Hematopoietic multipotent progenitor cell treated with erythropoietin and hydrocortisone succinate and interleukin-3 and kit ligand, for 4 days (in vitro differentiated cells): ENCODE measurements at regions not wholly inside any gene's neighbourhood (a gene's known extent, or its start where the extent isn't known, plus 50 kb on each side); places are given as distances from the start of the nearest gene placed in this dataset.

Experiments
- DNase-seq: peaks from one replicate; pipeline ENCODE4 v3.0.0-alpha.2; 2015

DNA sequence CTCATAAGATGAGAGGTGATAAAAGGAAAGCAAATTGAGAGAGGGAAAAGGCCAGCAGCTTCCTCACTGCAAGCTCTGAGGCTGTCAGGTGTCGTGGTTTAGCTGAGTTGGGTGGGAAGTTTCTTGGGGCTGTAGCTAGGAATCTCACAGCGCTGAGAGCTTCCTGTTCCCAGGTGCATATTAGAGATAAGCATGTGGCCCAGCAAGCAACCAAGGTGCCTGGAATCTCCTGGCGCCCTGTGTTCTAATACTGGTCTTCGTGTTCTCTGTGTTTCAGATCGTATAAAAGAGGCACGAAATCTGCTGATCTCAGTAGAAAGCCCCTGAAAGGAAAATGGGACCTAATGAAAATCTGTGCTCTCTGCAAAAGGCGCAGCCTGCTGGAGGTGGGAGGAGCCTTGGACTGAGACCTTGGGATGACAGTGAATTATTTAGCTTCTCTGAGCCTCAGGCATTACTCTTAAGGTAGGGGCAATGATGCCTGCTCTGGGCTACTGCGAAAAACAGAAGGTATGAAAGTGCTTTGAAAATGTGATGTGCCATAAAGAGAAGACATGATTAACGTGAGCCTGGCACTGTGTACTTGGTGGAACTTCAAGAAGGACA lies 499.9 kb downstream of the TBL1XR1 start:
- peak; percentile 27 for DNase-seq

DNA sequence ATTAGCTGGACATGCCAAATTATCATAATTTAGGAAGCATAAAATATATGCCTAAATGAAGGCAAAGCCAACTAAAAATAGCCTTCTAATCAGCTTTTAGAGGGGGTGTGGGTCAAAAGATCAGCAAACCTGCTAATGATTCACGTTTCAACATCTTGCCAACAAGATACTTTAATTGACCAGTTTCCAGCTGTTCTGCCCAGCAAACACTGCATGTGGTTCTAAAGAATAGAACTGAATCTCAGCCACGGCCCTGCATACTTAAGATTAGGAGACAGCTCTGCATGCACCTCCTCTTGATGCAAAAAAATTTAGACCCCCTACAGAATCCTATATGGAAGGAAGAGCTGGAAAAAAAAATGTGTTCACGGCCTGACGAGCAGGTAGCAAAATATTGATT lies 500.5 kb downstream of the TBL1XR1 start:
- peak; percentile 5 for DNase-seq

DNA sequence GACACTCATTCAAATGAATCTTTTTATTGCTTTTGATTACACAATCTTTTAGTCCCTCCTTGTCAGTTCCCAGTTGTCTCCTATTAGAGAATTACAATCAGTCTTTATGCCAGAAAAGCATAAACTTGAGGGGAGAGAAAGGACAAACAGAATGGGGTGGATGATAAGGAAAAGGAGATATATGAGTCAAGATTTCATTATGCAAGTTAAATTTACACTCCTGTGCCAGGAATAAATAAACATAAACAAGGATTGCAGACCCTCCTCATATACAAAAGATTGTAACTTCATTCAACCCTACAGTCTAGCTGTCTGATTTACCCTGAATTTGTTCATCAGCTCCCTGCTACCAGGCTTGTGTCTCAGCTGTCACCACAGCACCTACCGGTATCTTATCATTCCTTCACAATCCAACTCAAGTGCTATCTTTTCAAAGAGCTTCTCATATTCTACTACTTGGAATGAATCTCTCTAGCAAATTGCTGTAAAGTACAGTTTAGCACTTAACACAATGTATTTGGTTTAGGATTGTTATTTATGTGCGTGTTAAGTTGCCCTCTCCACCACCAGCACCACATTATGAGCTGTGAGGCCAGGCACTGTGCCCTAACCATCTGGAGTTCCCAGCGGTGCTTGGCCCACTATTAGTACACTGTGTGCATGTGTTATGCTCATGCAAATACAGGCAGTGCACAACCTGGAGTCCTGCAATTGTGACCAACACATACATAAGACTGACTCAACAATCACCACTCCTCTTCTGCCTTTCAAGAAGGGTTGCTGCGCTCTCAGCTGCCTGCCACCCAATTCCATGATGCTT lies 504.1 kb downstream of the TBL1XR1 start:
- no peak for DNase-seq

DNA sequence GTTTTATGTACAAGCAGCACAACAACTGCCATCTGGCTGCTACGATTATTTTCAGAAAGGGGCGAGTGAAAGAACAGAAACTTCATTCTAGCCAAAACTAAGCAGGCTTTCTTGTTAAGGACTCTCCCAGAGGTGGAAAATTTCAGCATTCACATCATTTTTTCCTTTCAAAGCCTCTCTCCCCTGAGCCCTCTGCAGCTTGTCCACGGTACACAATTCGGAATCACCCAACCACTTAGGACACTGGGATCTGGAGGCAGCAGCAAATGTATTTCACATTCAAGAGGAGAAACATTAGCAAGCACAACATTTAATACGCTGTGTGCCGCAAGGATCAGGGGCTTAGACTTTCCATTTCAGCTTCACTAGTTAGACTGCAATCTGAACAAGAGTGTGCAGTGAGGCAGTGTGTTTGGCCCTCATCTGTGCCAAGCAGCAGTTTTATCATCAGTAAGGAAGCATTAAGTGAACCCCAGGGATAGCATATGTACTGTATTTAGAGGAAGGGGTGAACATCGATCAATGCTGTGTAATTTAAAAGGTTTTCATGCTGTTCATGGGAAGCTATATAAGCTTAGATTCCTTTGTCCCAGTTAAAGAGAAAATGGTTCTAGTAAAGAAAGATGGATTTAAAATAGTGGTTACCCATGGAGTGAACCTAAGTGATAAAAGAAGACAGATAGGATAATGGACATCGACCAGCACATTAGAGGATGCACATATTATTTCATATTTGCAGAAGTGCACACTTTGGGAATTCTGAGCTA lies 504.9 kb downstream of the TBL1XR1 start:
- no peak for DNase-seq

DNA sequence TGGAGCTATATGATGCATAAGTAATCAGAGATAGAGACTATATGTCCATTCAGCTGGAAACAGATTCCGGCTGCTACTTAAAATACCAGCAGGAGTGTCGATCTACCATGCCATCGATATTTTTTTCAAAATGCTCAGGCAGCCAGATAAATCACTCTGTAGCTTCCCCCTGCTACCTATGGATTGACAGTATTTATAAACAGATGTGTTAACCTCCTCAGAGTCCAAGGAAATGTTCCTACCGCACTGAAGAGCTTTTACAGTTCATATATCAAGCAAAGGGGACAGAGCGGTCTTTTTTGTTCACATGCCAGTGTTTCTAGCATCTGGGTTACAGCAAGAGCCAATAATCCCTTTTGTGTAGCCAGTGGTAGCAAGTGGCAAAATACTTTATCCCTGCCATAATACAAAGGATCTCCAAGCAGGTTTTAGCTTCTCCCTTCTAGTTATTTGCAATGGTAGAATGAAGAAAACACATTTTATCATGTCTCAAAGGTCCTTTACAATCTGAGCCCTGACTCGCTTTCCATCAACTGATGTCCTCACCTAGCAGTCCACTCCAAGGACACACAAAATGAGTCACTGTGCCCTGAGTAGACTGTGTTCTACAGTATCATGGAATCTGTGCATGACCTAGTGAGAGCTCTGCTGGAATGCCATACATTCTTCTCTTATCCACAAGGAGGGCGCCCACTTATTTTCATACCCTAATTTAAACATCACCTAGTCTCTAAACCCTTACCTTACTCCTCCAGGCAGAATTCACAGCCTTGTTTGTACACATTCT lies 507.0 kb downstream of the TBL1XR1 start:
- no peak for DNase-seq

DNA sequence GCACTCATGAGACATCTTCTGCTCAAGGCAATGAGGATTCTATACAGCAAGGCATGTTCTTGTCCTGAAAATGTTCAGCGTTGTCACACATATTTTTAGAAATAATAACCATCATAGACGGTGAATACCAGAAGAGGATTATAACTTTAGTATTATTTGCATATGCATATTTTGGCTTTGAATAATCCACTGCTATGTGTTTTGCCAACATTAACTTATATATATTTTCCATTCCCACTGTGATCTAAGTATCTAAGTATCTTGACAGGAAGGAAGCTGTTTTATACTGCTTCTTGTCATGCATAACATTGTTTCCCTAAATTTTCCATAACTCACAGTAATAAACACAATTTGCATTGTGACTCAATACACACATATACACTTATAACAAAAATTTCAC lies 509.5 kb downstream of the TBL1XR1 start:
- DNase-seq: no peak

DNA sequence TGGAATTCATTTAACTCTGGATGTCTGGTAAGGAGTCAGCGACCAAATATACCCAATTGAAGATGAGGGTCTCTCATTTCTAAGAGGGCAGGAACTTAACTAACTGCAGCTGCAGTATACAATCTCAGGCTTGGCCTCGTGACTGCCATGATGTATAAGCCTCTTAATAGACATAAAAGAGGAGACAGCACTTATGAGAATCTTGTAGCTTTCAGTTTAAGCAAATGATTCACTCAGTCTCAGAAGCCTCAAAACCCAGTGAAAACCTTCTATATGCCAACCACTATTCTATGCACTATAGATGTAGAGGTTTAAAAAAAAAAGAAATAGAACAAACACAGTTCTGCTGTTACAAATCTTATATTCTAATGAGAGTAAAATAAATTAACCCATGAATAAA lies 513.9 kb downstream of the TBL1XR1 start:
- no peak for DNase-seq

DNA sequence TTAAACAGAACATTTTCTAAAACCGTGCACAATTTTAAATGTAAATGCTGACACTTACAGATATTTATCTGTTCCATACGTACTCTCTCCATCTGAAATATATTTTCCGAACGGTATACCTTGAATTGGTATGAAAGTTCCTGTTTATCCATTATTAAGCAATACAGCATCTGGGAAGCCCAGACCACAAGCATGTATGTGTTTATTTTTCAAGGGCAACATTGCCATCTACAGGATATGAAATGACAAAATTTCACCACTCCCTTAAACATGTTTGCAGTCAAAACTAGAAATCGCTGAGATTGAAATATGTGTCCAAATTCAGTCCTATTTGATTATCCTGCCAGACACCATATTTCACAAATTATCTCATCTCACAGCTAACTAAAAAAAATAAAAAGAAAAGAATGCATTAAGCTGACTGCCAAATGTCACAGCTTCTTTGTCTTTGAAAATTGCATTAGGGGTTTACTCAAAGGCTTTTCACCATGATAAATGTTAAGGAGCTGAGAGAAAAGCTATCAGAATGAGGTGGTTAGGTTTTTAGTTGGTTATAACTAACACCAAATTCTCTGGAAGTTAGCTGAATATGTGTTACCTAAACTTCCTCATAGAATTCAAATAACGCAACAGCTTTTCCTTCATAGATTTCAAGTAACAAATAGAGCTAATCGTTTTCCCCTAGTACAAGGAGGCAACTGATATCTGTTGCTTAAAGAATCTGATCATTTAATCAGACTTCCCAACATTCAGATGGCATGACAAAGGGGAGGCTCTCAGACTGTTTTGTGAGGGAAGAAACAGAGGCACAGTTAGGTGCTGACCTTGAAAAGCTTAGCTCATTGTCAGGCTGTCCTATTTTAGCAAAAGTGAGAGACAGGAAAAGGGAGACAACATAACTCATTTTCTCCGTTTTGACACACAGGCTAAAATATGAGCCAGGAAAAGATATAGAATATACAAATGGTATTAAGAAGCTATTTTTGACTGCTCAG lies 533.1 kb downstream of the TBL1XR1 start:
- peak; percentile 79 for DNase-seq

DNA sequence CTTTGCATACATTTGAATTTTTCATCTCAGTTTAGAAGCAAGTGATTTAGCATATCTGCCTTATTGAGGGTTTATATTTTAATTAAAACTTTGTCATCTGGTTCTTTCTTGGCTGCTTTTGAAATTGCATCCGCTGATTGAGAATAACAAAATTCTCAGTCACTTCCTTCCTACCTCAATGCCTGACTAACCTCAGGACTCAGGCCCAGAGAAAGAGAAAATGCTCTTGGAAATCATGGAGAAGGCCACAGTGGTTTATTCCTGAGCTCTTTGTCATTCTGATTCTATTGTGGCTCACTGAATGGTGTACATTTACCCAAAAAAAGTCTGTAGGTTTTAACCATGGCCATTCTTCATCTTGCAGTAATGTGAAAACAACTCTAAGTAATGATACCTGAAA lies 533.9 kb downstream of the TBL1XR1 start:
- DNase-seq: no peak

DNA sequence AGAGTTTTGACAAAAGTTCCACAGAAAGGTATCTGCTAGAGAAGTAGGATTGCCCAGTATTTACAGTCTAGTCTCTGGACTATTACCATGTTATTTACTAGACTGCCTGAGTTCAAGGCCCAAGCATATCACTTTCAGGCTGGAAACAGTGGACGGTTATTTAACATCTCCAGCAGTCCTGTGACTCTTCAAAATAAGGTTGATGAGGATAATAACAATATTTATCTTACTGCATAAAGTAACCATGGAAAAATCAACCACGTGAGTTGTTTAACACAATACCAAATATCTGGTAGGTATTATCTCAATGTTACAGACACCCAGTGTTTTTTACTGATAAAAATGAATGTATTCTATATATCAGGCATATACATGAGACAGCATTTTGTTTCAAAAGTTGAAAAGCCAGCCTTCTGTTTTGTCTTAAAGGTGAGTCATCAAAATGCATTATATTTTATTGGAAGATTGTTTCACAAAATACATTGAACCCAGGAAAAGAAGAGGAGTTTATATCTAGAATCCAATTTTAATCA lies 535.8 kb downstream of the TBL1XR1 start:
- DNase-seq: peak; percentile 95

DNA sequence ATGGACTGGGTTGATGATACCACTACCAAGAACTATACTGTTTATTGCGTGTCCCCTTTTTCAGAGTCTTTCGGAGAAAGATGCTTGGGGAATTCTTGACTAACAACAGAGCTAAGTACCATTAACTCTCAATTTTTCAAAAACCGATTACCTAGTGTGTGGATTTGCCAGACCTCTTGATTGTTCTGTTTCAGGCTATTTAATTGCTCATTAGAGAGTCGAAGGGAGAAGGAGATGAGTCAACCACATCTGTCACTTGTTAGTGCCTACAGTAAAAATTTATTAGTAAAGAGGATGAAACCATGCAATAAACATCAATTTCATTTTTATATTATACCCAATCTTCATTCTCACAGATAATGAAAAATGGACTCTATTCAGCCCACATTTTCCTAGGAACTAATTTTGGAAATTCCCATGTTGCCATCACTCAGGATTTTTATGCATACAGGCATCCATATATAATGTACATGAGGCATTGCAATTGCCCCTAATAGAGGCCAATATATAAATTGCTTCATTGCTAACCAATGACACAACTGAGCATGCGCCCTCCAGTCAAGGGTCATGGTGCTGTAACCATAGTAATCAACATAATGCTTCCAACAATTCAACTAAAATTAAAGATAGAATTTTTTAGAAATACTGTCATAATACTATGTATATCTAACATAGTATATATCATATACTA lies 541.7 kb downstream of the TBL1XR1 start:
- DNase-seq: no peak

DNA sequence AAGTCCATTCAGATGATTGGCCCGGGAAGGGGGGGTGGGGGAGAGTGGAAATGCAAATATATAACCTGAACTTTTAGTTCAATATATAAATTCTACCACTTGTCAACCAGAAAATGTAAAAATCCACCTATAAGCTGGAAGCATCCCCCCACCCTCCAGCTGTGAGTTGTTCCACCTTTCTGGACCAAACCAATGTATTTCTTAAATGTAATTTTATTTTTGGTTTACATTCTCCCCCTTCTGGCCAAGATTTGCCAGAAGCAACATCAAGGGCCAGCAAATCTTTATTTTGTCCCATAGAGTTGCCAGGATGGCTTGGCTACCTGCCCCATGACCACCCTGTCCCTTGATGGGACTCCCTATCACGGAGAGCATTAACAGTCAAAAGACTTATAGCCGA lies 545.7 kb downstream of the TBL1XR1 start:
- no peak for DNase-seq

DNA sequence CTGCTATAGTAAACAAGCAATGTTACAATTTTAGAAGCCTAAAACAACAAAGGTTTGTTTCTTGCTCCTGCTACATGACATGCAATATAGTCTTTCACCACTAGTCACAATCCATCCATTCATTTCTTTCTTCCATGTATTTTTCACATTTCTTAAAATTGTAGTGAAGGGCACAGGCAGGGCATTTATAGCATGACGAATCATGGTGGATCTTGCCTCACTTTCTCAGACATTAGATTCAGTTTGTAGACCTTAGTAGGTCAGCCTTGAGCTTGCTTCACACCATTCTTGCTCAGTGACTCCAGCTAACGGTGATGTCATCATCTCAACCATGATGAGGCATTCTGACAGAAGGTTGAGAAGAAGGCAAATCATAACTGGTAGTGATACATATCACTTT lies 546.8 kb downstream of the TBL1XR1 start:
- DNase-seq: no peak

DNA sequence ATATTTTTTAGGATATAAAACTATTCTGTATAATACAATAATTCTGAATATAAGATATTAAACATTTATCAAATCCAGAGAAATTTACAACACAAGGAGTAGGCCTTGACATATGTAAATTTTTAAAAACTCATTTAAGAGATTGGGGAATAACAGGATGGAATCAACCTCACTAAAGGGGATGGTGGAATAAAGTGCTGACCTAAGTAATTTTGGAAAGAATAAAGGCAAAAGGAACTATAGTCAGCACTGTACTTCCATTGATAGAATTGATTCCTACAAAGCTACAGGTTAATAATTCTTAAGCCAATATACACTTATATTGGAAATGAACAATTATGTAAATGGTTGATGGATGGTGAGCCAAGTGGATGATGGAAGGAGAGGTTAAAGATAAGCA lies 549.3 kb downstream of the TBL1XR1 start:
- DNase-seq: no peak

DNA sequence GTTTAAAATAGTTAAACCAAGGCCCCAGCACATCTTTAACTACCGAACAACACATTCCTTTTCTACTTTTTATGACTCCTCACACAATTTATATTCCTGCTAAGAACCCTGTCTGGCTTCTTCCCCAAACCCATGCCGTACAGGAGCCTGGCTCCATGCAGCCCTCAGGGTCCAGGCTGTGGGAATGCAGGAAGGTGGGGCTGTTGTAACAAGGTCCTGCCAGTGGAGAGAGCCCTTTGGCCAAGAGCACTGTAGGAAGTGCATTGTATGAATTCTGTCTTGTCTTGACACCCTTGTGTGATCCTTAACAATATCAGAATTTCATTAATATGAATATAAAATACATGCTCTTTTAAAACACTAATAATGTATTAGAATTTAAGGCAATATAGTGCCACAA lies 563.8 kb downstream of the TBL1XR1 start:
- no peak for DNase-seq

DNA sequence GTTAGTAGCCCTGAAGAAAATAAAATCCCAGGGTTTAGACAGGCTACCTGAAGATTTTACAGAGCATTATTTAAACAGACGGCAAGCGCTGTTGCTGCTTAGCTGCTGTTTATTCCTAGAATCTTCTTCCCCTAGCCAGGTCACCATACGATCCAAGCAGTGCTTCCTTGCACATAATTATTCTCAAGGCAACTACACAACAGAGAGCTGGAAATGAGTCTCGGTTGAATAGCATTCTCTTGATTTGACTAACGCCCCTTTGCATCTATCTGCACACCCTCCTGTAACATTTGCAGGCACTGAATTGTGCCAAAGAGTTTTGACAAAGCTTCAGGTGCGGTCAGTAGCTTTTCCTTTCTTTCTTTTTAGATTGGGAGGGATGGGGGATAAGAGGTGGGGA lies 564.4 kb downstream of the TBL1XR1 start:
- DNase-seq: no peak

DNA sequence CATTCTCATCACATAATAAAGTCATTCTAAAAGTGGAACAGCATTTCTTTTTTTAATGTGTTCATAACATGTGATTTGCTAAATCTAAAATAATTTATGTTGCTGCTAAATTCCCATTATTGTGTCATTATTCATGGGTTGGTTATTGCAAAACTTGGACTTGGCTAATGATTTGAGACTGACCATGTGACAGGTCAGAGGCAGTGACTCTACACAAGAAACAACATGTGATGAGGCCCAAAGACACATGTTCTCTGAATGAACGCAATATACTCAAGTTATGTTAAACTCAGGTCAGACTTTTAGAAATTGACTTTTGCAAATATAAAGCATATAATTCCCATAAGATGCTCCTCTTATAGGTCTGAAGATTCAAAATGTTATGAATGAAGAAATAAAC lies 566.1 kb downstream of the TBL1XR1 start:
- no peak for DNase-seq

DNA sequence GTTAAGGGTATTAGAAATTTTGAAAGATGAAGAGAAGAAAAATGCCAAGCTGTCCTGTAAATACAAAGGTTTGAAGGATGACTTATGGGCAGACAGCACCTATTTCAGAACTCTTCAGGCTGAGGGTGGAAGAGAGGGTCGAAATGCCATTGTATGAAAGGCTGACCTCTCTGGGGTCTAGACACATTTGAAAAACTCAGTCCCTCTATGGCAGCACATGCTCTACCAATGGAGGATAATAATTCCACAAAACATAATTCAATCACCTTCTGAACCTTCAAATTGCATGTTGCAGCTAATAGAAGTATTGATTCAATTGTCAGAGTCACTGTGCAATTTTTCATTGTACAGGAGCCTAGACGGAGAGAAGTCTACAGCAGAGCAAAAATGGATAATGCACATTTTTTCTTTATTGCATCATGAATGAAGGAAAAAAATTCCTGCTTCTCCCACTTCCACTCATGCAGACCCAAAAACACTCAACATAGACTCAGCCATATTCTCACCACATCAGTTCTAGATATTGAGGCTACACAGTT lies 569.1 kb downstream of the TBL1XR1 start:
- DNase-seq: no peak

DNA sequence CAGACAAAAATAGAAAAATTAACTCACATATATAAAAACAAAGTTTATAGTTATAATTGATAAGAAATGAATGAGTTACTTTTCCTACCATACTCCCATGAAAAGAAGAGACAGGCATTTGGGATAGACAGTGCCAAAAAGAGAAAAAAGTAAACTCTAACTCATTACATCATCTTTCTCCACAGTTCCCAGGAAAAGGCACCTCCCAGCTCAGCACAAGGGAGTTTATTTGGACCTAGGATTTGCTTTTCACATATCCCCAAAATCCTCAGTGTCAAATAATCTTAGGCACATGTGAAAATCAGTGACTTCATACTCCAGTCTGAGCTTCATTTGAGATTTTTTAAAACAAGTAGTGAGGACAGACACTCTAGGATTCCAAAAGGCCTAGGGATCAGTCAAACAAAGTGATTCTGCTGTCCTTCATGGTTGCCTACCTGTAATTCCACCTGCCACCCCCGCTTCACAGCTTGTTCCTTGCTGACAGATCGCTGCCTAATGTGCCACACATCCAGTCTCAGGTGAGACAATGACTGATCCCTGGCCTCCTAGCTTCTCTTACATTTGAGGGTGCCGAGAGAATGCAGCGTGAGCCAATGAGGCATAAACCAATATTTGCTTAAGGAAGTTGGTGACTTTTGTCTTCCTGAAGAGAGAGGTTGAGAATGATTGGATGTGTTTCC lies 573.7 kb downstream of the TBL1XR1 start:
- DNase-seq: no peak

DNA sequence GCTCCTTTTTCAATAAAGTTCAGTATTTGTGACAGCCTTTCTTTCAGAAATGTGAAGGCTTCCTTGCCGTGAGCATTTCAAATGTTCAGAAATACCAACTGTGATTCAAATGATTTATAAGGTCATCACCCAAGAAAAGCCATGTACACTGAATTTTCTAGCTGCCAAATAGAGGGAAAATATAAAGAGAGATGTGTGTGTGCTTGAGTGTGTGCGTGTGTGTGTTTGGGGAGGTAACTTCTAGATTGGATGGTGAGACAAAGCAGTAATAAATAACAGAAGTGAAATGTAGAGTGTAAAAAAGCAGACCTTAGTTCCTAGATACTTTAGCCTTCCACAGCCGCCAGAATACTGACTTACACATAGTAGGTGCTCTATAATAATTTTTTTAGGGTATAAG lies 577.4 kb downstream of the TBL1XR1 start:
- DNase-seq: no peak
